ENCODE measurements at regions not wholly inside any gene's neighbourhood (a gene's known extent, or its start where the extent isn't known, plus 50 kb on each side); places are given as distances from the start of the nearest gene placed in this dataset.

DNA sequence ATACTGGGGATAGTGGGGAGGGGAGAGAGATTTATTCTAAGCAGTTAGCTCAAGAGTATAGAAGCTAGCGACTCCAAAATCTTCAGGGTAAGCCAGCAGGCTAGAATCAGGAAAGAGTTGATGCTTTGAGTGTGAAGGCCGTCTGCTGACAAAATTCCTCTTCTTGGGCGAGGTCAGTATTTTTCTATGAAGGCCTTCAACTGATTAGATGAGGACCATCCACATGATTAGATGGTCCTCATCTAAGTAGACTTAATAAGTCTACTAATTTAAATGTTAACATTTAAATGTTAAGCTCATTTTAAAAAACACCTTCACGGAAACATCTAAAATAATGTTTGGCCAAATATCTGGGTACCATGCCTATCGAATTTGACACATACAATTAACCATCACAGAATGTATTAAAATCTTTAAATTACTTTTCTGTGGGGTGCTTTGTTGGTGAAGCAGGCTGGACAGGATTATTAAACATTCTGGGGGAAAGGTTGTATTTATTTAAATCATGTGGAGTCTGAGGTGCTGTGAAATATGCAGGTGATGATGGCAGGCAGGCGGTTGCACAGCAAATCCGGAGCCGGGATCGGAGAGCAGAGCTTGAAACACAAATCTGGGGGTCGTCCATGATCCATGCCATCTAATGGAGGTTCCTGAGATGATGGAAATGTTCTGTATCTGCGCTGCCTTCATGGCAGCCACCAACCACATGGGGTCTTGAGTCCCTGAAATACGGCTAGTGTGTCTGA lies 49.8 kb upstream of the ADORA2B start:
- H3K79me2 ChIP-seq (ENCODE audit: control insufficient read depth, insufficient read depth, low read length): no peaks in the 10 kb centered on the region
- H3K9ac ChIP-seq (ENCODE audit: control insufficient read depth, insufficient read depth, low read length): no peak overlapping the region
- intact Hi-C loops (cut with micrococcal nuclease; ENCODE audit: unreplicated experiment) (no loop called here), in situ Hi-C loops (cut with MboI) (no loop called here)
- H4K20me1 ChIP-seq (ENCODE audit: control insufficient read depth, insufficient read depth): no peaks in the 10 kb centered on the region
- H3K27me3 ChIP-seq (replicated peaks in 1 of 2; ENCODE audit: control insufficient read depth in 2 of 2, insufficient read depth in 2 of 2, low read length in 1 of 2): no peaks in the 10 kb centered on the region
- no peaks in the 10 kb centered on the region for H3K9me3 ChIP-seq (replicated peaks; ENCODE audit: control insufficient read depth, insufficient read depth, low read length)
- no peak for FAIRE-seq
- TF ChIP-seq MLLT1 (IDR thresholded peaks at IDR 0.05) (no peak), MTA3 (IDR thresholded peaks at IDR 0.05; ENCODE audit: borderline replicate concordance, low read length) (no peak), PAX8 (IDR thresholded peaks at IDR 0.05) (no peak), ETV6 (conservative IDR thresholded peaks at IDR 0.05 in 1 of 2, IDR thresholded peaks at IDR 0.05 in 1 of 2; ENCODE audit: borderline replicate concordance in 1 of 2, low read depth in 1 of 2) (no peak), CBX5 (IDR thresholded peaks at IDR 0.05; ENCODE audit: low read depth) (no peak), ZBED1 (IDR thresholded peaks at IDR 0.05; ENCODE audit: borderline replicate concordance) (no peak), RAD51 (IDR thresholded peaks at IDR 0.05) (no peak), RELB (IDR thresholded peaks at IDR 0.05; ENCODE audit: low read depth) (no peak), BCL3 (IDR thresholded peaks at IDR 0.05; ENCODE audit: borderline replicate concordance, insufficient read depth, low read depth, low read length, poor library complexity, severe bottlenecking) (no peak)
- ChIA-PET CTCF (no interaction called here), RAD21 (ENCODE audit: unreplicated experiment) (no interaction called here), POLR2A (no interaction called here), SMC1A (ENCODE audit: uncharacterized antibody, unreplicated experiment) (interaction anchor here (0.7 kb wide), 1 partner anchor 38 kb away, joined by 3 read pairs; no protein-coding TSS in a partner anchor)
- no peaks in the 10 kb centered on the region for H3K4me1 ChIP-seq (ENCODE audit: control insufficient read depth, insufficient read depth, low read length)
- WGBS (ENCODE audit: insufficient coverage, insufficient replicate concordance, low lambda C conversion rate, missing lambda C conversion rate): 53% methylated on average over 12 of the region's 12 CpGs
- H3K27ac ChIP-seq (ENCODE audit: control insufficient read depth, insufficient read depth): no peak overlapping the region
- H3K4me3 ChIP-seq: no peak overlapping the region
- no peak overlapping the region for H3K4me2 ChIP-seq (ENCODE audit: control insufficient read depth, insufficient read depth)
- ATAC-seq: no peak
- no peaks in the 10 kb centered on the region for H3K36me3 ChIP-seq (ENCODE audit: control insufficient read depth in 2 of 2, insufficient read depth in 2 of 2, low read length in 1 of 2)
- H2AFZ ChIP-seq (ENCODE audit: control insufficient read depth, low read depth, low read length): no peak overlapping the region
- BruUV-seq (replicated peaks): no TSS peak
- DNase-seq (ENCODE audit: low read depth, low spot score): no peak

Measured in GM12878 (cell line).